GM12891 (cell line): ENCODE measurements at regions not wholly inside any gene's neighbourhood (a gene's known extent, or its start where the extent isn't known, plus 50 kb on each side); places are given as distances from the start of the nearest gene placed in this dataset.

Source experiments
- POLR2A ChIP-seq: IDR thresholded peaks from 2 replicates; pipeline ENCODE4 v1.6.1; 2011; ENCODE audit warnings: low read depth, low read length, control low read depth
- POLR2AphosphoS5 ChIP-seq: IDR thresholded peaks from 2 replicates; pipeline ENCODE4 v1.6.1; 2011; ENCODE audit warnings: low read depth, low read length, control low read depth
- SPI1 ChIP-seq: IDR thresholded peaks from 2 replicates; pipeline ENCODE4 v1.6.1; 2011; ENCODE audit warnings: low read depth, low read length, control low read depth

- TF ChIP-seq POLR2A = no peak
- no peak for TF ChIP-seq POLR2AphosphoS5
- no peak for TF ChIP-seq SPI1
These were observed 166.8 kb downstream of the IQUB start for GRCh38 chr7:123367484-123368122.
